ENCODE measurements at regions not wholly inside any gene's neighbourhood (a gene's known extent, or its start where the extent isn't known, plus 50 kb on each side); places are given as distances from the start of the nearest gene placed in this dataset.
"Not testable (repeated sequence)": the region's sequence is repeated elsewhere in the genome, so short reads cannot be mapped to it uniquely, and the experiment has no call there.

DNA sequence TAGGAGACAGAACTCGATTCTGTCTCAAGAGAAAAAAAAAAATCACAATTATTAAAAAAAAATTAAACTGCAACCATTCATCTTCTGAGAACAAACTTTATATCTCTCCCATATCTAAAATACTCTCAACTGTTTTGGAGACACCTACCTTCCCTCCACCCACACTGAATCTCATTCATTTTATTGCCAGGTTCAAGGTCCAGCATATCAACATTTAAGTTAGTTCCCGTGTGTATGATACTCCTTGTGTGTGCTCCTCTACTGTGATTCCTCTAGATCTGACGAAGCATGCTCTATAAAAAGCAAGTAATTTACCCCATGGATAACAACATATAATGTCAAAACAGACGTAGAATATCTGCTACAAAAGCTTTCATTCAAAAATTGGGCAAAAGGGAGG is 351.8 kb upstream of the SORCS1 start:
- no peak for DNase-seq (ENCODE audit: low spot score)

GRCh38 chr10:107504011-107504410 is 339.5 kb upstream of the SORCS1 start:
- not testable (repeated sequence) for DNase-seq (ENCODE audit: low spot score)

- DNase-seq (ENCODE audit: low spot score): no peak
Measured at GRCh38 chr10:107502229-107502985, 337.9 kb upstream of the SORCS1 start.

- DNase-seq (ENCODE audit: low spot score): no peak
Measured at GRCh38 chr10:107498983-107499382, 334.5 kb upstream of the SORCS1 start.

GRCh38 chr10:107497024-107497423 is 332.5 kb upstream of the SORCS1 start:
- DNase-seq (ENCODE audit: low spot score): no peak

DNA sequence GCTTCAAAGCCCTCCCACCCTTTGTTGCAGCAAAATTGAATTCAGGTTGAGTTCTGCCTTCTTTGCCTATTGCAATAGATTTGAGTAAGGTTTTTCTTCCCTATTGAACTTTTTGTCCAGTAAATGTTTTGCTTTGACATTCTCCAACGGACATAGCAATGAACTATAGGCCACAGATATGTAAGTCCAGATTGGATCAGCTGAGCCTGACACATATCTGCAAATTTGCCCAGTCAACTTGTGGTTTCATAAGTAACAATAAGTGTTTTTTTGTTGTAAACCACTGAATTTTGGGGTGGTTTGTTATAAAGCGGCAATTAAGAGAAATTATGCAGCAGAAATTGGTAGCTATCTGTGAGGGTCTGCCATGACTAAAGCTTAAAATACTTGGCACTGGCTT is 332.1 kb upstream of the SORCS1 start:
- no peak for DNase-seq (ENCODE audit: low spot score)

DNA sequence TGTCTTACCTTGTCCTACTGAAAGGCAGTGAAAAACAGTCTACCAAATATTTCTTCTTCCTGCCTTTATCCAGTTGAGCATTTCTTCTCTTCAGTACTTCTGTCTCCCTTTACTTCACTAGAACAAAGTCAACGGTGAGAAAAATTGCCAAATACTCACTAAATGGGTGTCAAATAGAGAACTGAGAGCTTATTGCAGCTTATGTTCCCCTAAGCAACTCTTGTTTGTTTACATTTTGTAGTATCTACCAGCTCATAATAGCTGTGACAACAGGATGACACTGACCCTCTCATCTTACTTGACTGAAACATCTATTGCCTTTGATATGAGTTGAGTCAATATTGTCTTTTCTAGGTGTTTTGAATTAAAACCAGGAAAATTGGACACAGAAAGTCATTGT is 327.9 kb upstream of the SORCS1 start:
- no peak for DNase-seq (ENCODE audit: low spot score)

DNA sequence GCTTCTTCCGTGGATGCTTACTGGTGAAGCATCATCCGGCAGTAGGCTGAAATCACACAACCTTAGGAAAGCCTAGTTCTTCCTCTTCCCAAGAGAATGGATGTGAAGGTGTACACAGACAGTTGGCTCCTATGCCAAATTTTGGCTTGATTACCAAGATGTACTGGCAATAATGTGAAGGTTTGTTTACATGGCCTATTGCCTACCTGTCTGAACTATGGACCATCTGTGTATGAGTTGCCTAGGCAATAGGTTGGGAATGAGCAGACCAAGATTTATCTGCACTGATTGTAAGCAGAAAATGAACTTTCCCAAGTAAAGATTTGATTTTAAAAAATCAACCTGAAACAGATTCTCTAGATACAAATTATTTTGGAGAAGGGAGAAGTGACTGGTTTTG is 325.9 kb upstream of the SORCS1 start:
- no peak for DNase-seq (ENCODE audit: low spot score)

- no peak for DNase-seq (ENCODE audit: low spot score)
Measured at GRCh38 chr10:107487284-107487683, 322.8 kb upstream of the SORCS1 start.

GRCh38 chr10:107485019-107485418 is 320.5 kb upstream of the SORCS1 start:
- DNase-seq (ENCODE audit: low spot score): no peak

GRCh38 chr10:107481881-107482280 is 317.4 kb upstream of the SORCS1 start:
- DNase-seq (ENCODE audit: low spot score): no peak

GRCh38 chr10:107481224-107481623 is 316.7 kb upstream of the SORCS1 start:
- DNase-seq (ENCODE audit: low spot score): no peak

- DNase-seq (ENCODE audit: low spot score): no peak
Measured at GRCh38 chr10:107480781-107481180, 316.3 kb upstream of the SORCS1 start.

GRCh38 chr10:107477266-107477665 is 312.8 kb upstream of the SORCS1 start:
- DNase-seq (ENCODE audit: low spot score): no peak

DNA sequence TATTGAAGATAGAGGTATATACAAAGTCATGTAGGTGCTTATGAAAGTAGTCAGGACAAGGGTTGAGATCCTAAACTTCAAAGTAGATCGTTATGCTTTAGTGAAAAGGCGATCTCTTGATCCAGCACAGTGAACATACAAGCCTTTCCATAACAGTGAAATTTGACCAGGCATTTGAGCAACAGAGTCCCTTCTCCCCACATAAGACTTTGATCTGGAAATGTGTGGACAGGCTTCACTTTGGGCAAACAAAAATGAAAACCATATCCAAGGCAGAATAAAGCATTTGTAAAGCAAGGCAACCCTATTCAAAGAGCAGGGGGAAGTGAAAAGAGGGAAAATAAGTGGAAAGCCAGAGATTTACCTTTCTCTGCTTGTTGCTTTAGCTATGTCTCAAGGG is 311.9 kb upstream of the SORCS1 start:
- no peak for DNase-seq (ENCODE audit: low spot score)

DNA sequence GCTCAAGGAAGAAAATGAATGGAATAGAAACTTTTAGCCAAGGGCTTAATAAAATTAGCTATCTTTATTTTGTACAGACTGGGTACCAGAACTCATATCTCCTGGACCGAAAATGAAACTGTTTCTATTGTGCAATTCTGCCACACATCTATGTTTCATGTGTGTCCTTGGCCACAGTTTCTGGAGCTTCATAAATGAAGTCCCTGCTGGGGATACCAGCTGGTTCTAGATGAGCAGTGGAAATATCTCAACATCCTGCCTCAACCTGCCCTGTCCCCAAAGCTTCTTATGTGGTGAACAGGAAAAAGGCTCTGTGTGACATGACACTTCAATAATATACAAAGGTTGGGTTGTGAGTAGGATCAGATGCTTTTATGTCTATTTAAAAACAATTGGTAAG is 310.1 kb upstream of the SORCS1 start:
- no peak for DNase-seq (ENCODE audit: low spot score)

GRCh38 chr10:107473225-107473624 is 308.7 kb upstream of the SORCS1 start:
- DNase-seq (ENCODE audit: low spot score): no peak

GRCh38 chr10:107471911-107472310 is 307.4 kb upstream of the SORCS1 start:
- DNase-seq (ENCODE audit: low spot score): no peak

- no peak for DNase-seq (ENCODE audit: low spot score)
Measured at GRCh38 chr10:107453561-107453960, 289.1 kb upstream of the SORCS1 start.

GRCh38 chr10:107451047-107451446 is 286.5 kb upstream of the SORCS1 start:
- no peak for DNase-seq (ENCODE audit: low spot score)

DNA sequence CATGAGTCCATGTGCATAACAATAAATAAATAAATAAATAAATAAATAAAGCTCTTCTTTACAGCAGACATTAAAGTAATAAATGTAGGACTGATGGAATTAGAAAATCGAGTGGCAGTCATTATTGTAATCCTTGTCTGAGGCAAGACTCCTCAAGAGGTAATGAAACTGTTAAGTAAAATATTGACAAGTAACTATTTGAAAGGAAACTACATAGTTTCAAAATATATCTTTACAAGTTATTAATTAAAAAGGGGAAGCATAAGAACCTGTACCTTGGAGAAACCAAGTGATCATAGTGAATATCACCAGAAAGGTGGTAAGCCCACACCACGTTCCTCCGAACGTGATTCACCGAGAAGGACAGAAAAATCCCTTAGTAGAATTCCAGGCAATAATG is 285.6 kb upstream of the SORCS1 start:
- DNase-seq (ENCODE audit: low spot score): no peak

DNA sequence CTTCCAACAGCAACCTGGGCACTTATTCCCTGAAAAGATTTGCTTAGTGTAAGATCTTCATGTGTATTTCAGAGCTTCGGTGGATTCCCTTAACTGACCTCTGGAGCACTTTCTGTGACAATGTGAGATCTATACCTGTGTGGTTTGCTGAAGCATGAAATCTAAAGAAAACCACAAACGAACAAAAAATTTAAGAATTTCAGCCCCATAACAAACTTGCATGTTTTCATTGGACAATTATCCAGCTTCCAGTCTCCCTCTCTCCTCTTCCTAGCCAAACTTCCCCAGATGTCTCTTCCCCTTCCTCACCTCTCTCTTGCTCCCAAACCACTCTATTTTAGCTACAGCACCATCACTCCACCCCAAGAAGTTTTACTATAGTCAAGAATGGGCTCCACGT is 279.9 kb upstream of the SORCS1 start:
- no peak for DNase-seq (ENCODE audit: low spot score)

DNA sequence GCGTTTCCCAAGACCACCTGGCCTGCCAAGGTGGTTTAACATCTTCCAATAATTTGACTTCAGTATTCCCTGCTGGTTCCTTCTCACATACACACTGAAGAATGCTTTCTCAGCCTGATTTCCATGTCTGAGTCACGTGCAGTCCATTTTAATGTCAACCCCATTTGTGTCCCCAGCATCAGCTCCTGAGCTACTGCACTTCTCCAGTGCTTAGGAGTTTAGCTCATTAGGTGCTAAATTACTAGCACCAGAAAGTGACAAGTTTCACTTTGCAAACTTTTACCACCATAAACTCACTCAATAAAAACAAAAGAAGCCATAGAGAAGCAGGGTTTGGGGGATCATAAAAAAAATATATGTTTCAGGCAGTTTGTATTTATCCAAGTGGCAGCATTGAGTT is 279.3 kb upstream of the SORCS1 start:
- no peak for DNase-seq (ENCODE audit: low spot score)

DNA sequence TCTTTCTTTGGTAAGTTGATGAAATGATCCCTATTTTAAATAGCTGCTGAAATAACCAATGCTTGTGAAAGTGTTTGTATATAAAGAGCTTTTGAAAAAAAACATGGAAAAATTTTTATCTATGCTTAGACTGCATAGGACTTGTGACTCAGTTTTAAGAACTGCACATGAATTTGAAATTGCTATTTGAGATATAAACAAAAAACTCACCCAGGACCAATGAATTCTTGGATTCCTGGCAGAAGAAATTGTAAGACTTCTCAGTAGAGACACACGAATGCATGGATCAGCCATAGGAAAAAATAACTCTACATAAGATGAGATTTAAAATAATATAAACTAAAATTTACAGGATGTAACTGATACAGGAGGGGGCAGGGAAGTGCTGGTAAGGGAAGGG is 278.8 kb upstream of the SORCS1 start:
- no peak for DNase-seq (ENCODE audit: low spot score)
